Forelimb muscle (tissue), 1 donor: ENCODE measurements at regions not wholly inside any gene's neighbourhood (a gene's known extent, or its start where the extent isn't known, plus 50 kb on each side); places are given as distances from the start of the nearest gene placed in this dataset.

Experiments used
- DNase-seq: peaks from one replicate; pipeline ENCODE4 v3.0.0-alpha.2; 2013; ENCODE audit warnings: low read depth

- DNase-seq = no peak
Measured at GRCh38 chr11:103530257-103530656, 421.0 kb downstream of the DYNC2H1 start.

DNA sequence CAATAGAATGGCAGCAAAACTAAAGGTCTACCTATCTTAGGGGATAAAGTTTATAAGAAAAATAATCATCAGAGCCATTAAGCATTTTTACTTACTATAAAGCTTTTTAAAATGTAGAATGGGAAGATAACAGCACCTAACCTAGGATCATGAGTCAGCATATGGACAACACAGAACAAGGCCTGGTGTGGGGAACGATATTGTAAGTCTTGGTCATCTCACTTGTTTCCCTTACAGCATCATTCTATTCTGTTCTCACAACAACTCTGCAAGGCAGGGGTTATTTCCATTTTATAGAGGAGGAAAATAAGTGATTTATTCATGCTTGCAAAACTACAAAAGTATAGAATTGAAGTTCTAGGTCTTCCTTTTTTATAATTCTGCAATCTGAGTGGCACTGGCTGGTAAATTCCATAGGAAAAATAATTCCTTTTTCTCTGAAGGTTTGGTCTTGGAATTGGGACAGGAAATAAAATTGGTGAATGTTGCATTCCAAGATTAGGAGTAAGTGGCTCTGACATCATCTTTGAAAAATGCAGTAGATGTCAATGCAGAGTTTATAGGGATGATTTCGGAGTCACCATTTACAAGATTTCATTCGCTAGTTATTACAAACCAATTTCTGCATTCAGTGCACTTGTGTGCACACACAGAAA is 423.0 kb downstream of the DYNC2H1 start:
- no peak for DNase-seq

- DNase-seq = no peak
Measured at GRCh38 chr11:103534191-103534590, 425.0 kb downstream of the DYNC2H1 start.

GRCh38 chr11:103534959-103535358 is 425.7 kb downstream of the DYNC2H1 start:
- DNase-seq = no peak

DNA sequence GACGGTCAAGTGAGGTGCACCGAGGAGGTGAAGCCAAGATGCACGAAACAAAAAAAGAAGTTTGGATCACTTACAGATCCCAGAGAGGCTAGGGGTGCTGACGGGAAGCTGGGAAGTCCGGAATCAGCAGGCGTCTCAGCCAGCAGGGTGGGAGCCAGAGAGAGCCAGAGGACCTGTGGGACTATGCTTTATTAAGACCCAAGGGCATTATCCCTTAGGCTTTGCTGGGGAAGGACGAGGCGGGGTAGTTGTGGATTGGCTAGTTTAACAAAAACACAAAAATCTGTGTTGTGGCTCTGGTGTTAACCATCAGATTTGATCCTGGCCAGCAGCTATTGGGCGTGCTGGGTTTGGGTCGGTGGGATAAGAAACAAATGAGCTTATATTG is 427.1 kb downstream of the DYNC2H1 start:
- no peak for DNase-seq

DNA sequence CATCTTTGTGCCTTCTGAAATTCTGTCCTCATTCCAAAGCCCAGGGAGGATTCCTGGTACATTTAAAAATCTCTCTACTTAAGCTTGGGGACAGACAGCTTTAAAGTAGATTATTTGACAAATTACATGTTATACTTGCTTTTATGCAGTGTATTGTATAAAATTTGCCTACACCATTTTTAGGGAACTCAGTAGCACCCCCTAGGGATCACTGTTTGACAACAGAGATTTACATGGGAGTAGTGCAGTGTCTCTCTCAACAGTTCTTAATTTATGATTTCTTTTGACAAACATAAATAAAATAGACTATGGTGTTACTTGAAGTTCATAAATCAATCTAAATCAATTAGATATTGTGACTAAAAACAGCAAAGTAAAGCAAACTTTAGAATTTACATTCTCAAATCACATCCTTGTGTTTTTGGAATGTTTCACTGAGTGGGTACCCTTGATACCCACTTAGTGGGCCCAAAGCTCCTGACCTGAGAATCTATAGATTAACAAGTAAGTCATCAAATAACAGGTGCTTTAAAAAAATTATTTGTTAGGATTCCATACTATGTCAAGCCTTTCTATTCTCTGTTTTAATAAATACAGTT is 428.8 kb downstream of the DYNC2H1 start:
- no peak for DNase-seq

DNA sequence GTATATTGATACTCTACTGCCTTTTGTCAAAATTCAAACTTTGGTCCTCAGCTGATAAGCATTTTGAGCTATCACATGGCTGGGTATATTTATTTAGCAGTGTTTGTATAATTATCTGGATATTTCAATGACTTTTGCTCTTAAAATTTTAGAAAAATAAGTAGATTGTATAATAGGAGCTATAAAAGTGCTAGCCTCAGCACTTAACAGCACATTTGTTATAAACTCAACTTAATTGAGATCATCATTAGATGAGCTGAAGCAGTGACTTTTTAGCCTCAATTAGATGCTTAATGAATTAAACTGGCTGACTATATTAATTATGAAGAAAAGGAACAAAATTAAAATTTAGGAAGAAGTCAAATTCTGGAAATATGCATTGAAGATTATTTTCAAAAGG is 429.9 kb downstream of the DYNC2H1 start:
- DNase-seq = no peak

DNA sequence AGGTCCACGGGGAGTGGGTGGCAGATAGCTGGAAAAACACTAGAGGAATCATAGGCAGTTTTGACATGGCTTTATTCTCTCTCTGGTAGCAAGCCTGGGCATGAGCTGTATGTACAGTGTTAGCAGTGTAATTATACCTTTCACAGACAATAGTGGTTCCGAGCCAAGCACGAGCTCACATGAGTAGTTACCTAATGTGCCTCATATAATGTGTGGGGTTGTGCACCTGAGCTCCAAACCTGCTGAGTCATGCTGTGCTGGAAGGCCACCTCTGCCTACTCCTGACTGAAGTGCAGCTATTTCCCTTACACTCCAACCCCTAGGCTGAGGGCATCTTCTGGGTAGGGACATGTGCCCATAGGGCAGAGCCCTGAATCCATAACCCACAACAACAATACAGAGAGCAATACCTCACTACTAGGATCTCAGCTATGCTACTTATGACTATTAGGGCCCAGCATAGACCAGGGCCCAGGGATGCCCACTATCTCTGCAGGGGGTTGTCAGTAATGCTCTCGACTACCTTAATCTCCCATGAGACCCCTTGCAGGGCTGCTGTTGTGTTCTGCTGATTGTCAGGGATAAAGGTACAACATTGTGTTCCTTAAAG is 432.1 kb downstream of the DYNC2H1 start:
- no peak for DNase-seq

- no peak for DNase-seq
Measured at GRCh38 chr11:103542851-103543250, 433.6 kb downstream of the DYNC2H1 start.

GRCh38 chr11:103543456-103543855 is 434.2 kb downstream of the DYNC2H1 start:
- DNase-seq = no peak

DNA sequence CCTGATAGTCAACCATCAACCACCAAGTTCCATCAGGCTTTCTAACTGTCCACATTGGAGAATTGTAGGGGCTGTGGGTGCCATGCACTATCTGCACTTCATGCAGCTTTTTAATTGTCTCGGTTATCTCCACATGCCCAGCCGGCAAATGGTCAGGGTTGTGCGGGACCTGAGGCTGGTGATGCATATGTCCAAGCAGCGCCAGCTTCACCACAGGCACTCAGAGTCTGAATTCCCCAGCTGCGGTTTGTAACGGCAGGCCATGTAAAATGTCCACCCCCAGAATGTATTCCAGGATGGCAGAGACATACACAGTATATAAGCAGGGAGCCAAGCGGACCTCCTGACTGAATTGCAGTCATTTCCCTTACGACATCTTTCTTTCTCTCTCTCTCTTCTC is 435.6 kb downstream of the DYNC2H1 start:
- no peak for DNase-seq

DNA sequence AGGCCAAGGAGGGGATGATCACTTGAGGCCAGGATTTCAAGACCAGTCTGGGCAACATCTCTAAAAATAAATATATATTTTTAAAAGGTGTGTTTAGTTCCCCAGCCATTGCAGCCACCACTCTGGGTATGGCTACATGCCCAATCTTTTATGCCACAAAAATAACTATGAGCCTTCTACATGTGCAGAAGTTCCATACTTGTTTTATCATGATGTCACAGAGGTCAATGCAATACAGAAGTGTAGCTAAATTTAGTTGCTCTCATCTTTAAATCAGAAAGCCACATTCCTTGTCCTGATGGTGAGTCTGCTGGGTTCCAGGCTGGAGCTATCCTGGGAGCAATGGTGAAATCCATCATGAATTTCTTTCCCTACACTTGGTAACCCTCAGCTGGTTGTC is 436.3 kb downstream of the DYNC2H1 start:
- no peak for DNase-seq

- no peak for DNase-seq
Measured at GRCh38 chr11:103546236-103546635, 437.0 kb downstream of the DYNC2H1 start.

DNA sequence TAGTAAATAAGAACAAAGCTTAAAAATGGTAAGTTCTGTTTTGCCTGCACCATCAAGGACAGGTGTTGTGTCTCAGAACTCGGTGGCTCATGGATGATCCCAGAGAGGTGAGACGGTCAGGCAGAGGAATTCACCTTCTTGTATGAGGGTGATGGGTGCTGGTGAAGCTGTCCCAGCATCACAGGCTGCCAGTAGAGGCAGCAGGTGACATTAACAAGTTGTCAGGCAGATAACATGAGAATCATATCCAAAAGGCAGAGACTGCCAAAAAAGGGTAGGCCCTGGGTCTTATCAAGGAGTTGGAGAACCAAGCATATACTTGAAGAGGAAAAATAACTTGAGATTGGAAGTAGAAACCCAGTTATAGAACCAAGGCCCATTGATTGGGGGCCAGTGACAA is 437.8 kb downstream of the DYNC2H1 start:
- DNase-seq = no peak

DNA sequence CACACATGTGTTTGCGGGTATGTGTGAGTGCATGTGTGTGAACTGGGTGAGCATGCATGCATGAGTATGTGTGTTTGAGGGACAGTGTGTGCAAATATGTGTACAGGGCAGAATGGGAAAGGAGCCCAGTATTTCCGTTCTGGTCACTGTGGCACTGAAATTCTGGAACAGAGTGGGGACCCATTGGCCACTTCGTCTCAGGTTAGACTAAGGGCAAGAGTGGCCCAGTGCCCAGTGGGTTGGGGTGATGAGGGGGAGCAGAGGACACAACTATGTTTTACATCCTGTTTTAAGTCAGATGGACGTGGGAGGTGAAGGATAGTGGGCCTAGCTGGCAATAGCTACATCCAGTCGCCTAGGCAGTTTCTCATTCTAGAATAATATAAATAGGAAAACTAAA is 438.5 kb downstream of the DYNC2H1 start:
- DNase-seq = no peak

GRCh38 chr11:103548838-103549237 is 439.6 kb downstream of the DYNC2H1 start:
- DNase-seq = no peak

- DNase-seq = no peak
Measured at GRCh38 chr11:103550811-103551210, 441.6 kb downstream of the DYNC2H1 start.

DNA sequence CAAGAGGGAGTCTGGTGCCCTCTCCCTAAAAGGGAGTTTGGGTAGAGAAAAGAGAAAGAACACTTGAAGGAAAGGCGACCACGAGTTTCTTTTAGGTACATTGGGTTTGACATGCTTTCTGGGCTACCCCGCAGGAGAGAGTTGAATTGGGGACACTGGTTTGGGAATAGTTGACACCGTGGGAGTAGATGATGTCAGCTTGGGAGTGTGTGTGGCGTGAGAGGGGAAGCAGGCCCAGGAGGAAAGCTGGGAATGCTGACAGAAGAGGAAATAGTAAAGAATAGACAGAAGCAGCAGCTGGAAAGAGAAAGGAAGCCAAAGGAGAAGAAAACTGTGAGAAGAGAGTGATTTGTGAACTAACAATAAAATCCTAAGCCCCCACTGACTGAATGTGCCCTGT is 442.9 kb downstream of the DYNC2H1 start:
- no peak for DNase-seq

GRCh38 chr11:103556171-103556570 is 446.9 kb downstream of the DYNC2H1 start:
- no peak for DNase-seq

GRCh38 chr11:103566116-103566515 is 456.9 kb downstream of the DYNC2H1 start:
- DNase-seq = no peak

DNA sequence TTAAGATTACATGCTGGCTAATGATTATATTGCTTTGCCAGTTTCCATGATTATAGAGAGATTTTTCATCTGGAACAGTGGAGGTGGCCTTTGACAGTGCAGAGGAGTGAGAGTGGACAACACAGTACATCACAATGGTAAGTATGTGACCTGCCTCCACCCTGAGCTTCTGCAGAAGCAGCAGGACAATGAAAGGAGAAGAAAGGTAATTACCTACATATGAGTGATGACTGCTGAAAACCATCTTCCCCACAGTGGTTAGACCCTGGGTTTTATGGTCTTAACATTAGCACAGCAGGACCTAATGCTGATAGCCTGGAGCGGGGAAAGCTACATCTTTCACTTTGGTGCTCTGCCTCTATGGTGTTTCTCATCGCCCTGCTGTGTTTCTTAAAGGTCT is 454.7 kb upstream of the DDI1 start:
- no peak for DNase-seq

DNA sequence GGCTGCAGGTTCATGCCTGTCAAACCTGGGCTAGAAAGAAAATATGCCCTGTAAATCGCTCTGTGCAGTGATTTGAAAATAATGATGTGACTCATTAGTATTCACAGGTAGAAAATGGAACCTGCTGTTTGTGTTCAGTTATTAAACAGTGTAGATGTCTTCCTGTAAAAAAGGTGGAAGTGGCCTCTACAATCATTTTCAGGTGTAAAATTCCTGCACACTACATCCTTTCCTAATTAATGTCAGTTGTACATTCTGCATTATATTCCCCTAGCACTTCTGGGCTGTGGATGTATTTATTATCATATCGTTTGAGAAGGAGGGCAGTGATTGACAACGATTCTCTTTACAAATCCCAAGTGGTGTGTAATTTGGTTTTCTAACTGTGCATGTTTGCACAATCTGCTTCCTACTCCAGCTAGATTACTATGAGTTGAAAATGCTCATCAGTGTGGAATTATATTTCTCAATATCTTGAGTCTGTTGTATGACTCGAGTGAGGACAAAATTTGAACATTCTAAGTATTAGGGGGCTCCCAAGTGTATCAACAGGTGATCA is 454.0 kb upstream of the DDI1 start:
- no peak for DNase-seq

DNA sequence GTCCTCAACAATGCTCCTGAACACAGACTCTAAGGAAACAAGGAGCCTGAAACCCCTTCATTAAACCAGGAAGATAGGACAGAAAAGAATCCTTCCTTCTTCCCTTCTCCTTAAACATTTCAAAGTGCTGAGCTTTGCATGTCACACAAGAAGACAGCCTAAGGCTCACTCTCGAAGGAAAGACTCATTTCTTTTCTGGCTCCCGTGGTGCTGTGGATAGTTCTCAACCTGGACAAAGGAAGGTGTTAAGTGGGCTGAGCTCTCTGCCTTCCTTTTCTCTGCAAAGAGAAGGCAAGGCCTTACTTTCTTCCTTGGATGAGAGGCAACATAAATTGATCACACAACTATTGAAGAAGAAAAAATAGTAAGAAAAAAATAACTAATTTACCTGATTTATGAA is 452.4 kb upstream of the DDI1 start:
- DNase-seq = no peak
